NCI-H774 (cell line): ENCODE measurements at regions not wholly inside any gene's neighbourhood (a gene's known extent, or its start where the extent isn't known, plus 50 kb on each side); places are given as distances from the start of the nearest gene placed in this dataset.

ENCODE experiments used
- DNase-seq: peaks from one replicate; lab custom pipeline; 2025; lab: John Stamatoyannopoulos, UW

- no peak for DNase-seq
These were observed 756.0 kb upstream of the RBFOX1 start for GRCh38 chr16:6576606-6577005.

GRCh38 chr16:6576113-6576512, 756.5 kb upstream of the RBFOX1 start:
- DNase-seq = no peak

- DNase-seq = no peak
These were observed 758.5 kb upstream of the RBFOX1 start for GRCh38 chr16:6574146-6574545.

GRCh38 chr16:6573577-6573976, 759.1 kb upstream of the RBFOX1 start:
- DNase-seq = no peak

- no peak for DNase-seq
These were observed 761.6 kb upstream of the RBFOX1 start for GRCh38 chr16:6571044-6571443.

GRCh38 chr16:6570530-6570929, 762.1 kb upstream of the RBFOX1 start:
- no peak for DNase-seq

GRCh38 chr16:6562986-6563385, 769.7 kb upstream of the RBFOX1 start:
- no peak for DNase-seq

- no peak for DNase-seq
These were observed 772.1 kb upstream of the RBFOX1 start for GRCh38 chr16:6560306-6561100.

GRCh38 chr16:6558661-6559060, 774.0 kb upstream of the RBFOX1 start:
- no peak for DNase-seq

GRCh38 chr16:6558126-6558525, 774.5 kb upstream of the RBFOX1 start:
- no peak for DNase-seq

- no peak for DNase-seq
These were observed 775.2 kb upstream of the RBFOX1 start for GRCh38 chr16:6557353-6558023.

- no peak for DNase-seq
These were observed 783.2 kb upstream of the RBFOX1 start for GRCh38 chr16:6549415-6549814.

GRCh38 chr16:6548507-6548906, 784.1 kb upstream of the RBFOX1 start:
- DNase-seq = no peak

GRCh38 chr16:6547131-6547530, 785.5 kb upstream of the RBFOX1 start:
- no peak for DNase-seq

GRCh38 chr16:6545329-6545728, 787.3 kb upstream of the RBFOX1 start:
- no peak for DNase-seq

GRCh38 chr16:6541267-6541666, 791.4 kb upstream of the RBFOX1 start:
- no peak for DNase-seq

- DNase-seq = no peak
These were observed 796.2 kb upstream of the RBFOX1 start for GRCh38 chr16:6536411-6536810.

GRCh38 chr16:6531067-6531466, 801.6 kb upstream of the RBFOX1 start:
- DNase-seq = no peak

- no peak for DNase-seq
These were observed 804.4 kb upstream of the RBFOX1 start for GRCh38 chr16:6528217-6528616.

GRCh38 chr16:6527646-6528045, 805.0 kb upstream of the RBFOX1 start:
- no peak for DNase-seq

- DNase-seq = no peak
These were observed 808.1 kb upstream of the RBFOX1 start for GRCh38 chr16:6524501-6524900.

- no peak for DNase-seq
These were observed 815.5 kb upstream of the RBFOX1 start for GRCh38 chr16:6517020-6517720.

- no peak for DNase-seq
These were observed 820.1 kb upstream of the RBFOX1 start for GRCh38 chr16:6512512-6512911.
